Activated CD8-positive, alpha-beta memory T cell treated with anti-CD3 and anti-CD28 coated beads for 24 hours (primary cell): ENCODE measurements at regions not wholly inside any gene's neighbourhood (a gene's known extent, or its start where the extent isn't known, plus 50 kb on each side); places are given as distances from the start of the nearest gene placed in this dataset.
"Not testable (repeated sequence)": the region's sequence is repeated elsewhere in the genome, so short reads cannot be mapped to it uniquely, and the experiment has no call there.

Experiments
- DNase-seq: peaks from one replicate; pipeline ENCODE4 v3.0.0-alpha.2; 2020

GRCh38 chr1:168416220-168416619 lies 127.6 kb downstream of the XCL2 start:
- no peak for DNase-seq

GRCh38 chr1:168414914-168415313 lies 128.9 kb downstream of the XCL2 start:
- no peak for DNase-seq

- no peak for DNase-seq
These were observed 129.8 kb downstream of the TBX19 start for GRCh38 chr1:168410464-168410863.

- peak; percentile 73 for DNase-seq
These were observed 128.2 kb downstream of the TBX19 start for GRCh38 chr1:168408884-168409283.

- no peak for DNase-seq
These were observed 127.8 kb downstream of the TBX19 start for GRCh38 chr1:168408539-168408865.

GRCh38 chr1:168407832-168408538 lies 127.3 kb downstream of the TBX19 start:
- DNase-seq, result no peak

GRCh38 chr1:168405906-168406549 lies 125.4 kb downstream of the TBX19 start:
- DNase-seq, result no peak

GRCh38 chr1:168403140-168403539 lies 122.5 kb downstream of the TBX19 start:
- DNase-seq, result no peak

- DNase-seq, result not testable (repeated sequence)
These were observed 121.8 kb downstream of the TBX19 start for GRCh38 chr1:168402466-168402865.

GRCh38 chr1:168401341-168401740 lies 120.7 kb downstream of the TBX19 start:
- DNase-seq, result no peak

GRCh38 chr1:168400139-168400538 lies 119.5 kb downstream of the TBX19 start:
- no peak for DNase-seq

GRCh38 chr1:168397806-168398205 lies 117.1 kb downstream of the TBX19 start:
- DNase-seq, result no peak

GRCh38 chr1:168396940-168397684 lies 116.4 kb downstream of the TBX19 start:
- DNase-seq, result no peak

- no peak for DNase-seq
These were observed 115.8 kb downstream of the TBX19 start for GRCh38 chr1:168396508-168396907.

- DNase-seq, result no peak
These were observed 114.2 kb downstream of the TBX19 start for GRCh38 chr1:168394858-168395257.

GRCh38 chr1:168392958-168393549 lies 112.4 kb downstream of the TBX19 start:
- DNase-seq, result no peak

GRCh38 chr1:168391851-168392681 lies 111.4 kb downstream of the TBX19 start:
- DNase-seq, result no peak

- DNase-seq, result no peak
These were observed 109.6 kb downstream of the TBX19 start for GRCh38 chr1:168390271-168390670.

GRCh38 chr1:168387781-168388760 lies 107.4 kb downstream of the TBX19 start:
- DNase-seq, result no peak

GRCh38 chr1:168386949-168387586 lies 106.4 kb downstream of the TBX19 start:
- peak; percentile 80 for DNase-seq

- no peak for DNase-seq
These were observed 105.8 kb downstream of the TBX19 start for GRCh38 chr1:168386492-168386891.
